GM21447 (cell line): ENCODE measurements at regions not wholly inside any gene's neighbourhood (a gene's known extent, or its start where the extent isn't known, plus 50 kb on each side); places are given as distances from the start of the nearest gene placed in this dataset.

Source experiments
- ATAC-seq: cut with Tn5 transposase; IDR thresholded peaks from one replicate; pipeline ENCODE4 v1.9.1; 2021; ENCODE audit not compliant: unreplicated experiment

DNA sequence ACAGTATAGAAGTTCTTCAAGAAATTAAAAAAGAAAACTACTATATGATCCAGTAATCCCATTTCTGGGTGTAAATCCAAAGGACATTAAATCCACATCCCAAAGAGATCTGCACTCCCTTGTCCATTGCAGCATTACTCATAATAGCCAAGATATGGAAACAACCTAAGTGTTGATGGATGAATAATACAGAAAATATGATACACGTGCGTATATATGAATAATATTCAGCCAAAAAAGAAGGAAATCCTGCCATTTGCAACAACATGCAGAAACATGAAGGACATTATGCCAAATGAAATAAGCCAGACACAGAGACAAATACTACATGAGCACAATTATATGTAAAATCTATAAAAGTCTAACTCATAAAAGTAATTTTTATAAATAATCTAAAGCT lies 306.3 kb upstream of the ANO3 start:
- no peak for ATAC-seq

DNA sequence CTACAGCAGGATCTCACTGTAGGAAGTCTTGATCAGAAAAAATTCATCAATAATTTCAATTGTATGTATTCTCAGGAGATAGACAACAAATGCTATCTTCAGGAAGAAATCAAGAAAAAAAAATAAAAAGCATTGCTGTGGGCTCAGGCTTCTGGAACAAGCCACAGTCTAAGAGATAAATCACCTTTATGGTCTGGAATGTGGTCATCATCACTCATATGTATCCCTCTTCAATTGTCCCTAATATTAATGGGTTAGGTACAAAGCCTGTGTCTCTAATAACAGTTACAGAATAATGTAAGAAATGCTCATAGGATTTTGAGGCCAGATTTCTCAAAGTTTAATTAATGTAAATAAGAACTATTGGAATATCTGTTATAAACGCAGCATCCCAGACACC lies 305.9 kb upstream of the ANO3 start:
- ATAC-seq, result no peak

DNA sequence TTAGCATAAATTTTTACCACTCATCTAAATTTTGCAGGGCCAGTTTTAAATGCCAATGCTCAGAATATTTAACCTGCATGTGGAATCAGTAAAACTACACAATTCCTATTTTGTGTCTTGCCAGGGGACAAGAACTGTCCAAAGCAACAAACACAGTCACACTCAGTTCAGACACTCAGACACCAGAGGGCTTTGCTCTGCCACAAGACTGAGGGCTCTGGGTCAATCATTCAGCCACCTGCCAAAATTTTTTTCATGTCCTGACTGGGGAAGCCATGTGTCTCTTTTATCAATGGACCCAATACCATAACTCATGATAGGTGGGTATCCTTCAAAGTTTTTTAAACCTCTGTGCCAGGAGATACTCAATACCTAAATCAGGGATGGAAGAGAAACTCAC lies 304.0 kb upstream of the ANO3 start:
- peak; percentile 50 for ATAC-seq

DNA sequence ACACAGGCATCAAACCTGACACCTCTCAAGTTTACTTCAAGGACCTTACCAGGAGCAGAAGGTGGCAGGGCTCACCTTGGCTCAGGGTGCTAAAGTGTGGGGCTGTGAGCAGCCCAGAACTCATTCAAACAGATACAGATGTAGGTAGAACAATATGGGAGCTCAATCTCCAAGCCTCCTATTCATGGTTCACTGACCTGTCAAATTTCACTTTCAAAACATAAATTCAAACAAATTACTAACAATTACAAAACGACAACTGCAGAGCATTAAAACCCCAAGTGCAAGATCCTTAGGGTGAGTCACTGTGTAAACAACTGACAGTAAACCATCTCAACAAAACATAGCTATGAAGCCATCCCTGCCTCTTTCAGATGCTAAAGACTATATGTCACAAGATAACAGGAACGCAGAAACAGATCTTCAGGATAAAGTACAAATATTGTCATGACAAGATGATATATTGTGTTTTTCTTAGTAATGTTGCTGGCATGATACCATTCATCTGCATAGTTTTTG lies 303.5 kb upstream of the ANO3 start:
- peak; percentile 47 for ATAC-seq

DNA sequence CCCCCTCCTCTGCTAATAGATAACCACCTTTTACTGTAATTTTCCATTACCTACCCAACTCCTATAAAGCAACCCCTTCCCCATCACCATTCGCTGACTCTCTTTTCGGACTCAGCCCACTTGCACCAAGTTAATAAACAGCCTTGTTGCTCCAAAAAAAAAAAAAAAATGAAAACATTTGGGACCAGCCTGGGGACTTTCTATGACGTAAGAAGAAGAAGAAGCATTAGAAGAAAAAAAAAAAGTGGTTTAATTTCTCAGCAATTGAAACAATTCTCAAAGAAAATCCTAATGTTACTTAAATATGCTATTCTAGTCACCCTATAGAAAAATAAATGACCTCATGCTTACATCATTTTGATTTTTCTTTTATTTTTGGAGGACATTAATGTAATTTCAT lies 301.5 kb upstream of the ANO3 start:
- ATAC-seq, result no peak

DNA sequence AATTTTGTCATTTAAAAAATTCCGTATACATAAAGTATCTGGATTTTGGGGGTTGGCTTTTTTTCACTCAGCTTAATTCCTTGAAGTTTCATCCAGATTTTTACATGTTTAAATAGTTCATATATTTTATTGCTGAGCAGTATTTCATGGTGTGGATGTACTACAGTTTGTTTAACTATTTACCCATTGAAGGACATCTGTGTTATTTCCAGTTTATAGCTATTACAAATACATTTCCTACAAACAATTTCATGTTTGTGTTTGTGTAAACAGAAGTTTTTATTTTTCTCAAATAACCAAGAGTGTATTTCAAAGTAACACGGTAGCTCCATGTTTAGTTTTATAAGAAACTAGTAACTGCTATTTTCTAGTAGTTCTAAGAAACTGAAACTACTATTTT lies 299.7 kb upstream of the ANO3 start:
- ATAC-seq, result no peak

DNA sequence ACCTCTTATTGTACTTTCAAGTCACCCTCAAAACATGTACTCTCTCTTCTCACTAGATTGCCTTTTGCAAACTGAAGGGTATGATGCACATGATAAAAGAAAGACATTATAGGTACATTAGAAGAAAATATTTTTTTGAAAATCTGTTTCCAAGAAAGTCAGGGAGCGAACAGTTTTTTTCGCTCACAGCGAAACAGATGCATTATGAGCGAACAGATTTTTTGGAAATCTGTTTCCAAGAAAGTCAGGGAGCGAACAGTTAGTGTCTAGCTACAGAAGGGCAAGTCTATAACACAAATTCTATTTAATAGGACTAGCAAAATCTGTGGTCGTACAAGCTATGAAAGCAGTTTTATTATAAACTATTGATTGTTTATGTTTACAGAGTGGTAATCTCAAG lies 296.2 kb upstream of the ANO3 start:
- no peak for ATAC-seq

DNA sequence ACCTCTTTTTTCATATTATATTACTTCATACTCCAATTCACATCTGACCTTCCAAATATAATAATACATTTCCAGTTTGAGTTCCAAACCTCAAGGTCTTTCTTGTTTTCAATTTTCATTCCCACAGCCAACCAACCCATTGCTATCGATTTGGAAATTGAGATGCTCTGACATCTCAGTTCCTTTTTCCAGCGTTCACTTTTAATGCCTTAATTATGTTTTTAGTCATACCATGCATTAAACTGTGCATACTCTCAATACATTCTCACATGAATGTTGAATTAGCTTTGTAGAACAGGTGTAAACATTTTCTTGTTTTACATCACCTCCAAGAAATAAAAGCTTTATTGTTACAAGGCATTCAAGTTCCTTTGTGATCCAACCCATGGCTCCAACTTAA lies 294.2 kb upstream of the ANO3 start:
- no peak for ATAC-seq

DNA sequence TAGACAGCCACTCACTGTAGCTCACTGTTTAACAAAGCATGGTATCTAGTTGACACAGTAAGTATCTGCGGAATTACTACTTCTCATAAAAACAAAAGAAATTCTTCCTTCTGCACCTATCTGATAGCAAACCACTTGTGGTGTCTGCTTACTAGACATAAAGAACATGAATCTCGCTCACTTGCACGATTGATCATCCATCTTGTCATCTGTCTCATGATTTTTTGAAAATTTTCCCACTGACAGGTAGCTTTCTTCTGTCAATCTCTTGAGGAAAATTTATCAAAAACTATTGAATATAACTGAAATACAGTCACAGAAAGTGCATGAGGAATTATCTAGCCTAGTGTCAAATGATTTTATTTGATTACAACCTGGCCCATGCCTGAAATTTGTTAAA lies 291.6 kb upstream of the ANO3 start:
- ATAC-seq, result no peak

DNA sequence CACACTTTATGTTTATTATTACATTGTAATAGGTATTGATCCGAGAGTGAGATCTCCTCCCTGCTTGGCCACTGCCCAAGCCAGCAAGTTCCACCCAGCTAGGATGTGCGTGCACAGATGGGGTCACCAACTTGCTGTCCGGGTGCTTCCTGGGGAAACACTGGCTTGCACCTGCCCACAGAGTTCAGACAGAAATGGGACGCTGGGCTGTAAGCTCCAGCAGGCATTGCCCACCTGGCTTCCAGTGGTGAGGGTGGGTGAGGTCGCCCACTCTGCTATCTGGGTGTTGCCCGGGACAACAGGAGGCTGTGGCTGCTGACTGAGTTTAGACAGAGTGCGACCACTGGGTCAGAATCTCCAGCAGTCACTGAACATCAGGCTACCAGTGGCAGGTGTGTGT lies 289.8 kb upstream of the ANO3 start:
- ATAC-seq, result no peak

DNA sequence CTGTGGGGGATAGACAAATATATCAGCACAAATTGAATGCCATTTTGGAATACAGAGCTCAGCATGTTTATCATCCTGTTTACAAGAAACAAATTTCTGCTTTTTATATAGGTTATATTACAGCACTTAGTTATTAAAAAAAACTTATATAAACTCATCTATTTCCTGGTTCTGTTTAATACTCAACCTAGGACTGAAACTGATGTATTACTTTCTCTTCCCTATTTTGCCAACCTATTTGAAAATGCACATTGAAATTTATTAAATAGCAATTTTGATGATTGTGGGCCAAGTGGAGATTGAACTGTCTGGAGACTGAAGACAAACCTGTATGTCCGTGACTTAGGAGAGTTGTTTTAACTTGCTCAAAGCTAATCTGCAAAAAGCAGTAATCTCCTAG lies 288.3 kb upstream of the ANO3 start:
- no peak for ATAC-seq

DNA sequence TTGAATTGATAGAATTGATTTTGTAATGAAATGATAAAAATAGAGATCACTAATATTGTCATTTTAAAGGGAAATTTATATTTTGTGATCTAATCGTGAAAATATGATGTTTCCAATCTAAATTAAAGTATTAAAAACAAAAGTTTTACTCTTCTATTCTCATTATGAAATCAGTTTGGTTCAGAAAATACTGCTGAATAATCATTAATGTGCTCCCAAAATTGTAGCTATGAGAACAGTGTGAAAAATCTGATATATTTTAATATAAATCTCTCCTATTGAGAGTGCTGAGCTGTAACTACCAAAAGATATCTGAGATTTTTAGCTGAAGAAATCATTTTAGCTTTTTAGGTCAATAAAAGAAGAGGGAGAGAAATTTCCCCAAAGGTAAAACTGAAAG lies 287.5 kb upstream of the ANO3 start:
- ATAC-seq, result no peak

DNA sequence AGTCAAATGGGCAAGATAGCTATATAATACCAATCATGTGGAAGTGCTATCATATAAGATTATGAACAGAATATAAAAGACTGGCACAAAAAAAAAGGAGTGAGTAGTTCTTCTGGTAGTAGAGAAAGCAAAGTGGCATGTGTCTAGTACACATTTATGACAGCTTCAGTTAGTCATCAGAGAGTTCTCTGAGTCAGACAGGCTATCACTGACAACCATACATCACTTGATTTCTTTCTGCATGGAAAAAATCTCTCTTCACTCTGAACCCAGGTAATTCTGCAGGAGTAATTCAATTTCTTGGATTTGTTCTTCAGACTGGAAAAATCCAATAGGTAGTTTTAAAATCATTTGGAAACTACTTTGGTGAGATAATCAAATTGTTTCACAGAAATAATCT lies 286.8 kb upstream of the ANO3 start:
- ATAC-seq, result no peak

DNA sequence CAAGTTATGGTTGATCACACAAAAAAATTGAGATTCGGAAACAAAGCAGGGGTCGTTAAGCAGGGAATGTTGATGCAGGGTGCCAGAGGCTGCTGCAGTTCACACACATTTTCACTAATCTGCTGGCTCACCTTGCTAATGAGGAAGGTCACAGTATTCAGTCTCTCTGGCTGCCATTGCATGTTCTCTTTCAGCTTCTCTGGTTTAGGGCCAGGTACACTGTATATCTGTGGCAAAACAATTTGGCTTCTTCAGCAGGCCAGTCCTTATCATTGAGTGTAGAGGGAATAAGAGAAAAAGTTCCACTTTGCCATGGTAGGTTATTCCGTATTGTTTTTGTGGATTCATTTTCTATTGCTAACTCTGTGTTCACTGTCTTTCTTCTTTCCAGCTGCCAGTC lies 283.7 kb upstream of the ANO3 start:
- ATAC-seq, result no peak

DNA sequence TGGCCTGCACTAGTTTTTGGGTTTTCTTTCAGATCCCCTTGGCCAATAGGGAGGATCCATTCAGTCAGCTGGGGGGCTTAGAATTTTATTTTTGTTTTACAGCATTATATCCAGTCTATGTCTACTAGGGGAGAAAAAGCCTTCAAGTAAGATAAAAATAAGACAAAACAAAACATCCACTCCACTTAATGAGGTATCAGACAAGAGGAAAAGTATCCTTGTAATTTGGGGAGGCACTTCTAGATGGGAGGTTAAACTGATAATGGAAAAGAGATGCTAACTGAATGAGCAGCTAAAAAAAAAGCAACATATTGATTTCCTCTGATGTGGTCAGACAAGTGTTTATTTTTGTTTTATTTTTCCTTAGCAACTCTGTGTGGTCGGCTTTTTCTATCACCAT lies 278.0 kb upstream of the ANO3 start:
- no peak for ATAC-seq

DNA sequence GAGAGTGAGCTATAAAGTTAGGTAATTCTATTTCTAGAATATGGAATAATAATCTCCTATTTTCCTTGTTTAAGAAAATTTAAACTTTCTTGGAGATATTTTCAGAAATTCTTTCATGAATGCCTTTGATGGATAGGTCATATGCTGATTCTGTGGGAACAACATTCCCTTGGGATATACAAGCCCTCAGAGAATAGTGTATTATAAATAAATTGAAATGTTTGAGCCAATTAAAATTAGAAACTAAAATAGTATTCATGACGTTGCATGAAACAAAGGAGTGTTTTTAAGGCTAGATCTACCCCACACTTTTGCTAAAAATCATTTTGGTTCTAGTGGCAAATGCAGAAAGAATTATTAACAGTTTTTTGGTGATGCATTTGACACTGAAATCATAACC lies 269.3 kb upstream of the ANO3 start:
- ATAC-seq, result no peak

DNA sequence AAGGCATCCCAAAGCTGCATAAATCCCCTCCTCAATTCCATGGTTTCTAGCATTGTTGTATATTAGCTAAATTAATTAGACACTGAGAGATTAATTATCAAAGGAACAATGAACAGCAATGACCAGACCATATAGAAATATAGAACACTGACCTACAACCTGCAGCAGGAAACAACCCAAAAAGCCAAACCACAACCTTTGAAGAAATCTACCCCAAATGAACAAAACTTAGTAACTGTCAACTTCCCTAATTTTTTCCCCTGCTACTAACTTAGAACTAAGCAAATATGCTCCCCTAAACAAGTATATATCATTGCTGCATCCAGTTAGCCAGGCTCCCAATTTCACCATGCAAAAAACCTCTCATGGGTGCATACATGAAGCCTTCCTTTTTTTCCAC lies 268.0 kb upstream of the ANO3 start:
- ATAC-seq, result no peak

DNA sequence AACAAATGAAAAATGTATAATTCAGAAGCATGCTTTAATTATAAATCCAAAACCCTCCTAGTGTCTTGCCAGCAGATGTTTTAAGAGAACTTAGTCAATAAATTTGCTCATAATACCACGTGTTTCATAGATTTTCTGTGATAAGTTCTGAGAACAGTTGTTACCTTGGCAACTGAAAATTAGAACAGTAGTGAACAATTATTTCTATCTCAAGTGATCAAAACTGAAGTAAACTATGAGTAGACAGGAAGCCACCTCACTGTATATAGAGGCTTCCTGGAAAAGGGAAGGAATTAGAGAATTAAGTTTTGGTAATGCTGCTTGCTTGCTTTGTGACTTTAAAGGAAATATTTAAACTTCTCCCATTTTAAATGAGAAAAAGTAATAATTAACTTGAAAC lies 266.0 kb upstream of the ANO3 start:
- no peak for ATAC-seq

DNA sequence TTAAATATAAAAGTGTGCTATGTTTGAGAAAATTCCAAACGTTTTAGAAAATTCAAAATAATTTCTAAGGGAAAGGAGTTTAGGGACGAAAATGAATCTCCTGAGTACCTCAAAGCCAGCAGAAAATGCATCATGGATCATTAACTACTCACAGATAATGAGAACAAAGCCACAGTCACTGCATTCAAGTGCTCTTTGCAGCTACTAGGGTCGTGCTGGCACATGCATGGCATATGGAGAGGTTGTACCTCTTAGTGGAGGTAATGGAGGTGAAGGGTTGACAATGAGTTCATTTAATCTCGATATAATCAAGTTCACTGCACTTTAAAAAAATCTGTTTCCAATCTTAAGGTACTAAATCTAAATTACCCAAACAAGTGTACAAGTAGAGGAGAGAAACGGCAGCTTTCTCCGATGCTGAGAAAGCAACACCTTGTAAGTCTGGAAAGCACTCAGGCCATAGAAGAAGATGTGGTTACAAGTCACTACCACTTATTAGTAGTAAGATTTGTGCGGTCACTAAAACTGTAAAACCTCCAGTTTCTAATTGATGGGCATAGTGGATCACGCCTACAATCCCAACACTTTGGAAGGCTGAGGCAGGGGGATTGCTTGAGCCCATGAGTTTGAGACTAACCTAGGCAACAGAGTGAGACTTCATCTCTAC lies 261.1 kb upstream of the ANO3 start:
- ATAC-seq, result no peak

DNA sequence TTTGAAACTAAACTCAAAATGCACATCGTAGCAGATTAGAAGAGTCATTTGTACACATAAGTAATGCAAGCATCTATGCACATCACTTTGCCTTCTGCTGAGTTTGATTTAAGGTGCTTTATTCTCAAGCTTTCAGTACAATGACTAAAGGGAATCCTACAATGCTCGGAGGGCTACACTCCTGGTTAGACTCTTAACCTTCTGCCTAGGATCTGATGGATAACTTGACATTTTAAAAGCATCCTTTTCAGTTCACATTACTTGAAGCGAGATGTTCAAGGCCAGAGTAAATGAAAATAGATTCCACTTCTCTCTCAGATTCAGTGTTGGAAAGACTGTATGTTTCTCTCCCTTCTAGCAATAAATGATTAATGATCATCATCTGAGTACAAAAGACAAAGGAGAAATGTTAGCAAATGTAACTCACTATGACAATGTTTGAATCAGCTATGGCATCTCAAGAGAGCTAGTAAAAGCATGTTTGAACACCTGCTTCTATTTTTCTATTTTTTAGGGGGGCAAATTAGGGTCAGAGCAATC lies 259.2 kb upstream of the ANO3 start:
- ATAC-seq, result no peak

DNA sequence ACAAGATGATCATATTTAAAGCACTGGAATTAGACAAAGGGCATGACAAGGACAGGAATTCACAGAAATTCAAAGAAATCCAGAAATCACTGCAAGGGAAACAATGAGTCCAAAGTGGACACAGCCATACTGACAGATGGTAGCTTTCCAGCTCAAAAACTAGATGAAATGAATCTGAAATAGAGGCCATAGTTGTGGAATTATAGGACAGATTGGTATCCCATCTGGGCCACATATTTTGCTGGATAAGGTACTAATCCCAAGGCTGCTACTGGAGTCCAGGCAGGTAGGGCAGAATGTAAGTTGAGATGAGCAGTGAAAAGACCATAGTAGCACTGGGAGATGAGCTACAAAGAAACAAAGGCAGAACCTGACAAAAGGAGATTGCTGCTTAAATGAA lies 258.3 kb upstream of the ANO3 start:
- no peak for ATAC-seq

DNA sequence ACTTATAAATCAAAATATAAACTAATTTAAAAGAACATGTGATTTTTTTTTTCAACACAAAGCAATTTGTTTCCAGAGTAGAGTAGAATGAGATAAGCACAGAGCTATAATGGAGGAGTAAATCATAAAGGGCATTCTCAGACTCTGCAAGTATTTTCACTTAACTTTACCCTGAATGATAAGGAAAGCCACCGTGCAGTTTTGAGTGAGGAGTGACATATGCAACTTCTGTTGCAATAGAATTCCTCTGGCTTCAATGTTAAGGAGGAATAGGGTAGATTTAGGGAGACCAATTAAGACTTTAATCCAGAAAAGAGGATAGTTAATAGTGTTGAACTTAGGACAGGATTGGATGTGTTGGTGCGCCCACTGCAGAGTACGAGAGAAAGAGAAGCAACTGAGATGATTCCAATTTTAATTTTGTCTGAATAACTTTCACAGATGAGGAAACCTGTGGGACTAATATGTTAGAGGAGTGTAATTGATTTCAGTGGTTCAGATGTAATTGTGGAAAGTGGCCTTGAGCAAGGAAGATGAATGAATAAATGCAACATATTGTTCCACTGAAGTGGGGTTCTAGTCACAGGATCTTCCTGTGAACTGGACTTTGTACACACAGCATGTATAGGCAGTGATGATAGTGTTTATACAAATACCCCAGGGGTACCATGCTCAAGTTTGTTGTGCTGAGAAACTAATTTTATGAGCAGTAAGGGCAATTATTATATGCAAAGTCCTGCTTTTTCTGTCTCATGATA lies 255.5 kb upstream of the ANO3 start:
- no peak for ATAC-seq
